ENCODE measurements at regions not wholly inside any gene's neighbourhood (a gene's known extent, or its start where the extent isn't known, plus 50 kb on each side); places are given as distances from the start of the nearest gene placed in this dataset.

DNA sequence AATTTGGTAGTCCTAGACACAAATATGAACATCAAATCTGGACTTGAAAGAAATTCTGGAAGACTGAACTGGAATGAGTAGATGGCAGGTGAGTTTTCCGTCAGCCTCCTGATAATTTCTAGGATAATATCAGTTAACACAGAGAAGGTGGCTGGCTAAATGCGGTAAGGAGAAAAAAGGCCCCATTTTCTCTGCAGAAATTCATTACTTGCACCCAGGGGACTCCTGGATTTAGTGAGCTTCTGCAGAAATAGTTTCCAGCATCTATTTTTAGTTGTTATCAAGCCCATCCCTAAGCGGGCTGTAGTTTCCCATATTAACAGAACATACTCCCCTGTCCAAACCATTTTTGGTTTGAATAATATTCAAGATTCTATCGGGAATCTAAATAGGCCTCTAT lies 181.9 kb upstream of the TCERG1L start:
- TF ChIP-seq, protein P1, sequence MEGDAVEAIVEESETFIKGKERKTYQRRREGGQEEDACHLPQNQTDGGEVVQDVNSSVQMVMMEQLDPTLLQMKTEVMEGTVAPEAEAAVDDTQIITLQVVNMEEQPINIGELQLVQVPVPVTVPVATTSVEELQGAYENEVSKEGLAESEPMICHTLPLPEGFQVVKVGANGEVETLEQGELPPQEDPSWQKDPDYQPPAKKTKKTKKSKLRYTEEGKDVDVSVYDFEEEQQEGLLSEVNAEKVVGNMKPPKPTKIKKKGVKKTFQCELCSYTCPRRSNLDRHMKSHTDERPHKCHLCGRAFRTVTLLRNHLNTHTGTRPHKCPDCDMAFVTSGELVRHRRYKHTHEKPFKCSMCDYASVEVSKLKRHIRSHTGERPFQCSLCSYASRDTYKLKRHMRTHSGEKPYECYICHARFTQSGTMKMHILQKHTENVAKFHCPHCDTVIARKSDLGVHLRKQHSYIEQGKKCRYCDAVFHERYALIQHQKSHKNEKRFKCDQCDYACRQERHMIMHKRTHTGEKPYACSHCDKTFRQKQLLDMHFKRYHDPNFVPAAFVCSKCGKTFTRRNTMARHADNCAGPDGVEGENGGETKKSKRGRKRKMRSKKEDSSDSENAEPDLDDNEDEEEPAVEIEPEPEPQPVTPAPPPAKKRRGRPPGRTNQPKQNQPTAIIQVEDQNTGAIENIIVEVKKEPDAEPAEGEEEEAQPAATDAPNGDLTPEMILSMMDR (IDR thresholded peaks at IDR 0.05) = no peak
- no peak for TF ChIP-seq POLR2A (IDR thresholded peaks at IDR 0.05)
